HG03095 (cell line): ENCODE measurements at regions not wholly inside any gene's neighbourhood (a gene's known extent, or its start where the extent isn't known, plus 50 kb on each side); places are given as distances from the start of the nearest gene placed in this dataset.
A peak's percentile ranks its signal among the peaks of the same experiment; 100 is the strongest.

Source experiments
- ATAC-seq: cut with Tn5 transposase; IDR thresholded peaks from one replicate; pipeline ENCODE4 v1.9.1; 2021; ENCODE audit warnings: moderate library complexity; ENCODE audit not compliant: unreplicated experiment

- peak; percentile 62 for ATAC-seq
Observed at GRCh38 chr6:47360388-47360787, 50.7 kb upstream of the TNFRSF21 start.

- no peak for ATAC-seq
Observed at GRCh38 chr6:47362857-47363461, 53.3 kb upstream of the TNFRSF21 start.

- ATAC-seq: no peak
Observed at GRCh38 chr6:47363736-47364135, 54.0 kb upstream of the TNFRSF21 start.

GRCh38 chr6:47366335-47366890, 56.7 kb upstream of the TNFRSF21 start:
- ATAC-seq: no peak

GRCh38 chr6:47371139-47371869, 61.6 kb upstream of the TNFRSF21 start:
- no peak for ATAC-seq

- ATAC-seq: no peak
Observed at GRCh38 chr6:47371870-47372255, 62.2 kb upstream of the TNFRSF21 start.

- ATAC-seq: no peak
Observed at GRCh38 chr6:47372318-47372717, 62.6 kb upstream of the TNFRSF21 start.

- ATAC-seq: no peak
Observed at GRCh38 chr6:47375426-47375825, 65.7 kb upstream of the TNFRSF21 start.

- peak; percentile 82 for ATAC-seq
Observed at GRCh38 chr6:47376930-47377329, 67.2 kb upstream of the TNFRSF21 start.

- no peak for ATAC-seq
Observed at GRCh38 chr6:47377971-47378370, 68.3 kb upstream of the TNFRSF21 start.

GRCh38 chr6:47379328-47379727, 69.6 kb upstream of the TNFRSF21 start:
- no peak for ATAC-seq

GRCh38 chr6:47380251-47380650, 70.5 kb upstream of the TNFRSF21 start:
- ATAC-seq: no peak

GRCh38 chr6:47381036-47381435, 71.3 kb upstream of the TNFRSF21 start:
- no peak for ATAC-seq

- ATAC-seq: no peak
Observed at GRCh38 chr6:47383360-47383759, 73.7 kb upstream of the TNFRSF21 start.

GRCh38 chr6:47391675-47392074, 82.0 kb upstream of the TNFRSF21 start:
- no peak for ATAC-seq

- no peak for ATAC-seq
Observed at GRCh38 chr6:47392251-47392650, 82.5 kb upstream of the TNFRSF21 start.

- ATAC-seq: no peak
Observed at GRCh38 chr6:47396401-47397069, 81.1 kb upstream of the CD2AP start.

- no peak for ATAC-seq
Observed at GRCh38 chr6:47400581-47400980, 77.0 kb upstream of the CD2AP start.

- ATAC-seq: no peak
Observed at GRCh38 chr6:47402081-47402480, 75.5 kb upstream of the CD2AP start.

GRCh38 chr6:47403056-47403455, 74.5 kb upstream of the CD2AP start:
- ATAC-seq: no peak

GRCh38 chr6:47403801-47404200, 73.8 kb upstream of the CD2AP start:
- no peak for ATAC-seq

GRCh38 chr6:47404435-47404834, 73.2 kb upstream of the CD2AP start:
- no peak for ATAC-seq
